Activated naive CD4-positive, alpha-beta T cell treated with anti-CD3 and anti-CD28 coated beads, Interleukin-2, amount 50 U/mL, for 24 hours (primary cell): ENCODE measurements at regions not wholly inside any gene's neighbourhood (a gene's known extent, or its start where the extent isn't known, plus 50 kb on each side); places are given as distances from the start of the nearest gene placed in this dataset.
"Not testable (repeated sequence)": the region's sequence is repeated elsewhere in the genome, so short reads cannot be mapped to it uniquely, and the experiment has no call there.

Experiments
- H3K27ac Mint-ChIP-seq: one replicate; pipeline ENCODE4 v1.8.0; 2021; ENCODE audit warnings: mild to moderate bottlenecking, mixed read lengths
- H3K27me3 Mint-ChIP-seq: one replicate; pipeline ENCODE4 v1.8.0; 2021; ENCODE audit warnings: mixed read lengths
- H3K36me3 Mint-ChIP-seq: one replicate; pipeline ENCODE4 v1.8.0; 2021; ENCODE audit warnings: mixed read lengths
- H3K4me1 Mint-ChIP-seq: one replicate; pipeline ENCODE4 v1.8.0; 2021; ENCODE audit warnings: mixed read lengths
- H3K4me3 Mint-ChIP-seq: one replicate; pipeline ENCODE4 v1.8.0; 2021; ENCODE audit warnings: mild to moderate bottlenecking, mixed read lengths
- H3K9me3 Mint-ChIP-seq: one replicate; pipeline ENCODE4 v1.8.0; 2021; ENCODE audit warnings: mixed read lengths

DNA sequence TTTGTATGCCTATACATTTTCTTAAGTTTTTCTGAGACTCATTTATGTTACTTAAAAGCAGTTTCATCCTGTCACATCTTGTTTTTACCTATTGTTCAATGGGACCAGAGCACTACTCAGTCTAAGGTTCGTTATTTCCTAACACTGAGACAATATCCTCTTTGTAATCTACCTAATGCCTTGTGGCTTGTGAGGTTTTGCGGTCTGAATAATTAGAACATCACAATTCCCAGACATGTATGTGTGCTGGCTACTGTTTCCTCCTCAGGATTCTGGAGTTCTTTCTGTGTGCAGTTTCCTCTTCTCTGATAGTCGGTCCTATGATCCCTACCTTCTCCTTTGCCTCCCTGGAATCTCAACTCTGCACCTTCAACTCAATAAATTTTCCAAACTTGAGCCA, 620.2 kb downstream of the ANKRD7 start:
- Mint-ChIP-seq H3K27me3 (no peaks in the 10 kb centered on the region), H3K36me3 (no peaks in the 10 kb centered on the region), H3K9me3 (no peaks in the 10 kb centered on the region), H3K4me1 (no peaks in the 10 kb centered on the region), H3K27ac (no peak overlapping the region), H3K4me3 (no peak overlapping the region)

DNA sequence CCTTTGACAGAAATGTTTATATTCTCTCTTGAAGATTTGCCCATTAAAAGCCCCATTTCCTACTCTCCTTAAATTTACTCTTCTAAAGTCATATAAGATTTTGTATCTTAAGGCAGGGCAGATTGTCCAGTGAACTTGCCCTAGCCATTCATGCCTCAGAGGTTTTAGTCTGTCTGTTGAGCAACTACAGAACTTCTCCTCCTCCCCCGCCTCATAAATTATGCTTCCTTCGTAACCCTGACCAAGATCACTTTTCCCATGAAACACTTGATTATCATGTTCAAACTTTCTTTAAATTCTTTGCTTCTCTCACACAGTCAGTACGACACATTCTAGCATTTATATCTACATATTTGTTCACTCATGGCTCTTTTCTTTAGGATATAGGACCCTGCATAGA, 621.3 kb downstream of the ANKRD7 start:
- no peaks in the 10 kb centered on the region for H3K9me3 Mint-ChIP-seq
- H3K27ac Mint-ChIP-seq, result no peak overlapping the region
- H3K27me3 Mint-ChIP-seq, result no peaks in the 10 kb centered on the region
- no peaks in the 10 kb centered on the region for H3K36me3 Mint-ChIP-seq
- H3K4me3 Mint-ChIP-seq, result no peak overlapping the region
- no peaks in the 10 kb centered on the region for H3K4me1 Mint-ChIP-seq

DNA sequence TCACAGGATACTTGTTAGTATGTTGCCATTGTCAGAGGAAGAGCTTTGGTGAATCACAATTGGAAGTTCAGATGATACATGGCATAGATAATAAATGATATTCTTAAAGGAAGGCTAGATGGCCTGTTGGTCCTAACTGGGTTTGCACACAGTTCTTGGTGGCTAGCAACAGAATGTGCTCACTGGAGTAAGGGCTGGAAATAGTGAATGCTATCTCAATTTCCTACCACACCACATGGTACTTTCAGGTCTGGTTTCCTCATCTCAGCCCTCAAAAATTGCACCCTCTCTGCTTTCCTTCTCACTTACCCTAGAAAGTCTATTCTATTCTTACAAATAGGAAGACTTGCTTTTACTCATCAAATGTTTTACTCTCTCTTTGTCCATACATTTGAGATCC, 622.5 kb downstream of the ANKRD7 start:
- H3K27me3 Mint-ChIP-seq, result no peaks in the 10 kb centered on the region
- no peaks in the 10 kb centered on the region for H3K9me3 Mint-ChIP-seq
- H3K27ac Mint-ChIP-seq, result no peak overlapping the region
- H3K36me3 Mint-ChIP-seq, result no peaks in the 10 kb centered on the region
- no peak overlapping the region for H3K4me3 Mint-ChIP-seq
- no peaks in the 10 kb centered on the region for H3K4me1 Mint-ChIP-seq

DNA sequence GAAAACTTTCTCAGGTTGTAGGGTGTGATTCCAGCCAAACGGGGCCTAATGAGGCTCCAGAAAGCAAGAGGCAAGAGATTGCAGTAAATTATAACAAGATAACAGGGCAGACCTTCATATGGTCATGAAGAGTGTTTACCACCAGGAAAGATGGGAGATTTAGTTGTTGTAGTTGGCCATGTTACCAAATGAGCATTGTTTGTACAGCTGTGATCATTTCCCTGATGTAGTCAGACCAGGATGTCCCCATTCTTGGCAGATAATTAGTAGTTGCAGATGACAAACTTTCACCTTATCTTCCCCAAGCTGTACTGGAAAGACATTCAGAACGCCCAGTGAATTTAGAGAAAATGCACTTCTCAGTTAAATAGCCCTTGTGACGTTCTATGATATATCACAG, 630.8 kb downstream of the ANKRD7 start:
- Mint-ChIP-seq H3K36me3 (no peaks in the 10 kb centered on the region), H3K27me3 (no peaks in the 10 kb centered on the region), H3K4me3 (no peak overlapping the region)

DNA sequence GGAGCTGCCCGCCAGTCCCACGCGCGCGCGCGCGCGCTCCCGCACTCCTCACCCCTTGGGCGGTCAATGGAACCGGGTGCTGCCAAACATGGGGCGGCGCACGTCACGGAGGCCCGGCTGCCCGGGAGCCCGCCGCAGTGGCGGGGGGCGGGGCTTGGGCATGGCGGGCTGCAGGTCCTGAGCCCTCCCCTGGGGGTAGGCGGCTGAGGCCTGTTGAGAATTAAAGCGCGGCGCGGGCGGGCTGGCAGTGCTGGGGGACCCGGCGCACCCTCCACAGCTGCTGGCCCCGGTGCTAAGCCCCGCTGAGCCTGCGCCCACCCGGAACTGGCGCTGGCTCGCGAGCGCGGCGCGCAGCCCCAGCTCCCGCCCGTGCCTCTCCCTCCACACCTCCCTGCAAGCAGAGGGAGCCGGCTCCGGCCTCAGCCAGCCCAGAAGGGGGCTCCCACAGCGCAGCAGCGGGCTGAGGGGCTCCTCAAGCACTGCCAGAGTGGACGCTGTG, 634.2 kb downstream of the ANKRD7 start:
- Mint-ChIP-seq H3K36me3 (no peaks in the 10 kb centered on the region), H3K9me3 (no peaks in the 10 kb centered on the region), H3K4me3 (no peak overlapping the region), H3K27ac (no peak overlapping the region), H3K27me3 (no peaks in the 10 kb centered on the region), H3K4me1 (no peaks in the 10 kb centered on the region)

More for the DNA sequence above, 630.8 kb downstream of the ANKRD7 start:
- H3K4me1 Mint-ChIP-seq, result no peaks in the 10 kb centered on the region
- no peaks in the 10 kb centered on the region for H3K9me3 Mint-ChIP-seq
- no peak overlapping the region for H3K27ac Mint-ChIP-seq

DNA sequence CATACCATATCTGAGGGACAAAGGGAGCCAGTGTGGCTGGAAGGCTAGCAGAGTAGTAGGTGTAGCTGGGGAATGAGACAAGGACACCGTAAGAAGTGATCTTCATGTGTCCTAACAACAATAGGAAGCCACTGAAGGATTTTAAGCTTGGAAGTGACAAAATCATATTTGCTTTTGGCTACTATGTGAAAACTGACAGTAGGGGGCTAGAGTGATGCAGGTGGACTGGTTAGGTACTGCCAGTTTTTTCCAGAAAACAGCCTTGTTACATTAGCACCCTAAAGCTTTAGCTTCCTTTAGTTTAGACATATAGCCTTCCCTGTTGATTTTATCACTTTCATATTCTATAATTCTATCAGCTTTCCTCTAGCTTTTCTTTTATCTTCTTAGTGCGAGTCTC, 637.1 kb downstream of the ANKRD7 start:
- Mint-ChIP-seq H3K9me3 (no peaks in the 10 kb centered on the region), H3K27me3 (no peaks in the 10 kb centered on the region), H3K27ac (no peak overlapping the region), H3K4me3 (no peak overlapping the region), H3K4me1 (no peaks in the 10 kb centered on the region), H3K36me3 (no peaks in the 10 kb centered on the region)

DNA sequence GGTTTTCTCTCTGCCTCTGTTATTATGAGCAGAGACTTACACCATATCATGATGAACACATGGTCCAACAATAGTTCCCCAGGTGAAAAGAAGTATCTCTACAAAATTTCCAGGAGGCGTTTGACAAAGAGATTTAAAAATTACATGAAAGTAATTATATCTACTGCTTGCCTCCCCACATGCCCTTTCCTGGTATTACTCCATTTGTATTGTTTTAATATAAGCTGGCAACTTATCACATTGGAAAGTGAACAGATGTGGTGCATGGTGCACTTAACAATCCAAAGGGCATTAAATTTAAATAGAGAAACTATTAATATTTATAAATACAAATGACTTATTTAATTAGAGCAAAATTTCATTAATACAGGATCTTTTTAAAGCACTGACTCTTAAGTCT, 638.2 kb downstream of the ANKRD7 start:
- Mint-ChIP-seq H3K36me3 (no peaks in the 10 kb centered on the region), H3K27me3 (no peaks in the 10 kb centered on the region), H3K9me3 (no peaks in the 10 kb centered on the region), H3K27ac (no peak overlapping the region), H3K4me3 (no peak overlapping the region), H3K4me1 (no peaks in the 10 kb centered on the region)

DNA sequence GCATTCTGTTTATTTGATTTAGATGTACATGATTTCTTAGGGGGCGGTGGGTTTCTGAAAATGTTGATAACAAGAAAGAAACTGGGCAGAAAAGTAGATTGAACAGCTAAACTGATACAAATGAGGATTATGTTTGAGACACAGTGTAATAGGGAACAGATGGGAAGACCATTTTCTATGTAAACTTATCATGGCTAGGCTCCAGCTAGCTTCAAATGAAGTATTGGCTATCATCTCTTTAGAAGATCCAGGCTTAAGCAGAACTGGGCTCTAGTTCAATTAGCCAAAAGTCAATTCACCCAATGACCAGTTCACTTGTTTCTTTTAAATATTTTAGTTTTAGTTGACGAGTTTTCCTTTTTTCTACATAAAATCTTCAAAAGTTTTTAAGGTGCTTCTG, 639.5 kb downstream of the ANKRD7 start:
- H3K4me1 Mint-ChIP-seq, result no peaks in the 10 kb centered on the region
- no peaks in the 10 kb centered on the region for H3K27me3 Mint-ChIP-seq
- no peaks in the 10 kb centered on the region for H3K36me3 Mint-ChIP-seq
- no peak overlapping the region for H3K27ac Mint-ChIP-seq
- H3K9me3 Mint-ChIP-seq, result no peaks in the 10 kb centered on the region
- H3K4me3 Mint-ChIP-seq, result no peak overlapping the region

DNA sequence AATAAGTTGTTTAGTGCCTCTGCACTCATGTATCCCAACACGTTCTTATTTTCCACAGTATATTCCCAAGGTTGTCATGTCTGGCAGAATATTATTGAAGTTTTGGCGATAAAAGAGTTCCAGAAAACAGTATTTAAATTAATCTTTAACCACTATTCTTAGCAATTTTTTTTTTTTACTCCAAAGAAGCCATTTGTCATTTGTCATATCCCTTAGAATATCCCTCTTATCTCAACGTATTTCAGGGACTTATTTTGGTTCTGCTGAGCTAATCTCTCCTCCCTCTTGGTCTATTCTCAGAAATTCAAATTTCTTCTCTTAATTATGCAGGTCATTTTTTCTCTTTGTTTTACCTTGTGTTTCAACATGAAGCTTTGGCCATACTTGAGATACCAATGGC, 643.4 kb downstream of the ANKRD7 start:
- Mint-ChIP-seq H3K9me3 (no peaks in the 10 kb centered on the region), H3K4me3 (no peak overlapping the region), H3K4me1 (no peaks in the 10 kb centered on the region), H3K27ac (no peak overlapping the region), H3K27me3 (no peaks in the 10 kb centered on the region), H3K36me3 (no peaks in the 10 kb centered on the region)

DNA sequence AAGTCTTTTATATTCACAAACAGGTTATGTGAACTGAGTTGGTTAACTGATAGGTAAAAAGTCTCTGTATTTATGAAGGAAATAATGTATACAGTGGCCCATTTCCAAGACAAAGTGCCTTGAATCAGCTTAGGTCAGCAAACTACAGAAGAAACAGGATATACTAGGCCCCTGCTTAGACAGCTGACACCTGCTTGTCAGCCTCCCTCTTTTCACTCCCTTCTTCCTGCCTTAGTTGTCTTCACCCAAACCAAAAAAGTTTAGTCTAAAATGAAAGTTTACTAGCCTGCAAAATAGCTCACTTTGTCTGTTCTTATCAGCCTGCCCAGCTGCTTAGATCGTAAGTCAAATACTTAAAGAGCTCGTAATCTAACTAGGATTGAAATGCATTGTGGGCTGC, 644.6 kb downstream of the ANKRD7 start:
- not testable (repeated sequence) for H3K4me1 Mint-ChIP-seq, H3K4me3 Mint-ChIP-seq, H3K9me3 Mint-ChIP-seq, H3K36me3 Mint-ChIP-seq, H3K27ac Mint-ChIP-seq, H3K27me3 Mint-ChIP-seq

DNA sequence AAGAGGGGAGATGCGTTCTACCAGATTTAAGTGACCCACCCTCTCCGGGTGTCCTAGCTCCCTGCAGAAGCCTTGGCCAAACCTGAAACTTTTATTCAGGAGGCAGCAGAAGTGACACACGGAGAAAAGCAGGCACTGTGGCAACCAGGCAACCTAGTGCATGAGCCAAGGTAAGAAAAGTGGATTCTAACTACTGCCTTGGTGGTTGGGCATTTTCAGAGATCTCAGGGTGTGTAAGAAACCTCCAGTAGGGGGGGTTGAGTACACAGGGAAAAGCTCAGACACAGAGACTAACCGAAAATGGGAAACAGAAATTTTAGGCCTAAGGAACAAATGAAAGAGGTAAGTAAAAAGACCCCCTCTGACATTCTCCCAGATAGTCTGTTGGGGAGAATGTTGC, 645.7 kb downstream of the ANKRD7 start:
- Mint-ChIP-seq H3K27me3 (no peaks in the 10 kb centered on the region), H3K4me3 (no peak overlapping the region), H3K27ac (no peak overlapping the region), H3K36me3 (no peaks in the 10 kb centered on the region), H3K4me1 (no peaks in the 10 kb centered on the region), H3K9me3 (no peaks in the 10 kb centered on the region)

DNA sequence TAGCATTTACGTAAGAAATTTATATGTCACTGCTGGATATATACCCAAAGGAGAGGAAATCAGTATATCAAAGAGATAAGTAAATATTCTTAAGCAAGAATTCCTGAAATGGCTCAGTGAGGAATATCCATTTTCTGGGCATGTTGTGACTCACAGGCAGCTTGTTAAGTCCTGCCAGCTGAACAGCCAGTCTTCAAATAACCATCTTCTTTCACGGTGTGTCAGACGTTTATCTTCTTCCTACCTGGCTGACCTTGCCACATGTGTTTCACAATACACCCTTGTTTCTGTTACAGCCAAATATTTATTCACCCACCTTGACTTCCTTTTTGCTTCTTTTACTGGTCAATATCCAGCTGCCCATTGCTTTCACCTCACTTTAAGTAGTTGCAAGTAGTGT, 648.1 kb downstream of the ANKRD7 start:
- Mint-ChIP-seq H3K27ac (no peak overlapping the region), H3K36me3 (no peaks in the 10 kb centered on the region), H3K4me3 (no peak overlapping the region), H3K9me3 (no peaks in the 10 kb centered on the region), H3K27me3 (no peaks in the 10 kb centered on the region), H3K4me1 (no peaks in the 10 kb centered on the region)

DNA sequence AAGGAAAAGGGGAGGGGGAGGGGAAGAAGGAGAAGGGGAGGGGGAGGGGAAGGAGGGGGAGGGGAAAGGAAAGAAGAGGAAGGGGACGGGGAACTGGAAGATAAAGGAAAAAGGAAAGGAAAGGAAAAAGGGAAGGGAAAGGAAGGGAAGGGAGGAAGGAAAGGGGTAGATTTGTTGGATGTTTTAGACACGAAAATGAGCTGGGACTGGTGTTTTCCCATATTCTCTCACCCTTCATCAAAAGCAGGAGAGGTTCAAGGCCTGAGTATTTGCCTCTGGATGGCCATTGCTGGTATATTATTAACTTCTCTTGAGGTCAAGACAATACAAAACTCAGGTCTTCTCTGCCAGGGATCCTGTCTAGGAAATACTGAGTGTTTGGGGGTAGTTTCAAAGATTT, 652.7 kb downstream of the ANKRD7 start:
- no peak overlapping the region for H3K4me3 Mint-ChIP-seq
- no peaks in the 10 kb centered on the region for H3K9me3 Mint-ChIP-seq
- H3K4me1 Mint-ChIP-seq, result no peaks in the 10 kb centered on the region
- H3K27ac Mint-ChIP-seq, result no peak overlapping the region
- H3K27me3 Mint-ChIP-seq, result no peaks in the 10 kb centered on the region
- H3K36me3 Mint-ChIP-seq, result no peaks in the 10 kb centered on the region

DNA sequence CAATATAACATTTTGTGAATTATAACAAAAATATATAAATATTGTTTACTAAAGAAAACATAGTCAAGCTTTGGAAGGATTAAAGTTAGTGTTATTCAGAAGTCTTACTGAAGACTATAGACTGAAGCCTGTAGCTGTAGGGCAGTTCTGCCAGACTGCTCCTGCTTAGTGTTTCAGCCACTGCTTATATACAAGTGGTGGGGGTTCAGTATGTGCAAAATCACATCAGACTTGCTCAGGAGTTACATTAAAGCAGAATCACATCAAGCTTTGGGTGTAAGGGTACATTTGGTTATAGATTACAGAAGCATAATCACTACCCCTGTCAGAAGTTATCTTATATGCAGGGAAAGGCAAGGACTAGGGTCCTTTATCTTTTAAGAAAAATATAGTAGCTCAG, 653.8 kb downstream of the ANKRD7 start:
- H3K4me1 Mint-ChIP-seq, result no peaks in the 10 kb centered on the region
- no peak overlapping the region for H3K27ac Mint-ChIP-seq
- H3K9me3 Mint-ChIP-seq, result no peaks in the 10 kb centered on the region
- no peak overlapping the region for H3K4me3 Mint-ChIP-seq
- no peaks in the 10 kb centered on the region for H3K36me3 Mint-ChIP-seq
- no peaks in the 10 kb centered on the region for H3K27me3 Mint-ChIP-seq

DNA sequence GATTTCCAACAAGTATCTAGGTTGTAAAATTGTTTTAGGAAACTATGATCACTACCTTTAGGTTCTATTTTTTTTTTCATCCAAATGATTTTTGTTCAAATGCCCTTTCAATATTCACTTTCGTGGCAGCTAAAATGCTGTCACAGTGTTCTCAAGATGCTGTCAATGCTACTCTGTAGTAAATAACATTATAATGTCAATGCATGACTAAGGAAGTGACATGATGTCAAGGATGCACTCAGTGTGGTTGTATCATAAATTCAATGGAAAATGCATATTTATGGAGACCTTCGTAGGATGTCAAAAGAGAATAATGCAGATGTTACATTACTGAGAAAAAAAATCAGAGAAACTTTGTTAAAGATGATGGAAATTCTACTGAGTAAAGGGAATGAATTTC, 673.8 kb downstream of the ANKRD7 start:
- no peak overlapping the region for H3K27ac Mint-ChIP-seq
- H3K4me3 Mint-ChIP-seq, result no peak overlapping the region
- peaks cover 6% of the 10 kb centered on the region for H3K9me3 Mint-ChIP-seq
- no peaks in the 10 kb centered on the region for H3K27me3 Mint-ChIP-seq
- no peaks in the 10 kb centered on the region for H3K36me3 Mint-ChIP-seq
- H3K4me1 Mint-ChIP-seq, result no peaks in the 10 kb centered on the region

DNA sequence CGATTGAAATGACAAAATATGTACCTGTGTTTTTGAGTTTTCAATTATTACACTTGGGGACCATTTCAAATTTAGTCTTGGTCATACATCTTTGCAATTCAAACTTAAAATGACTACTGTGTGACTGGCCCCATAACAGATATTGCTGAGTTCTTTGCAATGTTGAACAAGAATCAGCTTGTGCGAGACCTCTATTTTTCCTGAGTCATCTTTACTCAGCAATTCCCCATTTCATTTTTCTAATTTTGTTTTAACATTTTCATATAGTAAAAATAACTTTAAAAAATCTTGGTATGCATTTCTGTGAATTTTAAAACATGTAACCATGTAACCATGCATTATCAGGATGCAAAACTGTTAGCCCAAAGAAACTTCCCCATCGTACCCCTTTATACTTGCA, 678.1 kb downstream of the ANKRD7 start:
- no peaks in the 10 kb centered on the region for H3K4me1 Mint-ChIP-seq
- no peak overlapping the region for H3K27ac Mint-ChIP-seq
- H3K36me3 Mint-ChIP-seq, result no peaks in the 10 kb centered on the region
- peaks cover 5% of the 10 kb centered on the region for H3K9me3 Mint-ChIP-seq
- H3K27me3 Mint-ChIP-seq, result no peaks in the 10 kb centered on the region
- H3K4me3 Mint-ChIP-seq, result no peak overlapping the region

DNA sequence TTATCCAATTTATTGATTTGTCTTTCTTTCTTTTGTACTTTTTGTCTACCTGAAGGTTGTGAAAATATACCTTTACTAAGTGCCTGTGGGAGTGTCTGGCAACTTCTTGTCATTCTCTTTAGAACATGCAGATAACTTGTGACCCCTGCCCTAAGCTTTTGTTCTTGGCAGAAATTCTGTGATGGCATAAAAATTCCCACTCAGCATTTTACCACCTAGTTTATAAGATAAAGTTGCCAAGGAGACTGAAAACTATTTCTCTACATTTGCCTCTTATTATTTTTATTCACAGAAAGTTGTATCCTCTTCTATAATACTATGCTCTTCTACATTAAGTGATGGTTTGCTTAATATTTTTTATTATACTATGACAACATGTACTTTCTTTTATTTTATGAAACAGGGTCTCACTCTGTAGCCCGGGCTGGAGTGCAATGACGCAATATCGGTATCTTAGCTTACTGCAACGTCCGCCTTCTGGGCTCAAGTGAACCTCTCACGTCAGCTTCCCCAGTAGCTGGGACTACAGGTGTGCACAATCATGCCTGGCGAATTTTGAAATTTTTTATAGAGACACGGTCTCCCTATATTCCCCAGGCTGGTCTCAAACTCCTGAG, 683.5 kb downstream of the ANKRD7 start:
- Mint-ChIP-seq H3K27ac (no peak overlapping the region), H3K36me3 (no peaks in the 10 kb centered on the region), H3K4me3 (no peak overlapping the region)

More for the DNA sequence above, 683.5 kb downstream of the ANKRD7 start:
- Mint-ChIP-seq H3K27me3 (no peaks in the 10 kb centered on the region), H3K9me3 (no peaks in the 10 kb centered on the region), H3K4me1 (no peaks in the 10 kb centered on the region)
